ENCODE measurements at regions not wholly inside any gene's neighbourhood (a gene's known extent, or its start where the extent isn't known, plus 50 kb on each side); places are given as distances from the start of the nearest gene placed in this dataset.

DNA sequence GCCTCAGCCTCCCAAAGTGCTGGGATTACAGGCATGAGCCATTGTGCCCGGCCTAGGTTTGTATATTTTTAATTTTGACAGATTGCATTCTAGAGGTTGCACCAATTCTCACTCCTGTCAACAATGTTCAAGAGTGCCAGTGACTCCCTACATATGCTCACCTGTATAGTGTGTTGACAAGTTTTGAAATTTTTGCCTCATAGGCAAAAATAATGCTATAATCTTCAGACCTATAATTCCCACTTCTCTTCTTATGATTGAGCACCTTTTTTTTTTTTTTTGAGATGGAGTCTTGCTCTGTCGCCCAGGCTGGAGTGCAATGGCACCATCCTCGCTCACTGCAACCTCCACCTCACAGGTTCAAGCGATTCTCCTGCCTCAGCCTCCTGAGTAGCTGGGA lies 139.7 kb downstream of the EVX1 start:
- no peak overlapping the region for H3K27ac ChIP-seq (ENCODE audit: low read depth, low read length)
- H3K27me3 ChIP-seq (ENCODE audit: control insufficient read depth in 5 of 5, insufficient read depth in 4 of 5, low read length in 5 of 5) = no peaks in the 10 kb centered on the region
- no peak overlapping the region for H3K4me3 ChIP-seq (ENCODE audit: low read depth in 1 of 5, low read length in 5 of 5)
- H3K36me3 ChIP-seq (ENCODE audit: control insufficient read depth in 5 of 5, insufficient read depth in 5 of 5, low read length in 5 of 5) = no peaks in the 10 kb centered on the region
- no peak overlapping the region for H3K9ac ChIP-seq (ENCODE audit: low read length in 5 of 5)
- no peaks in the 10 kb centered on the region for H3K4me1 ChIP-seq (ENCODE audit: control insufficient read depth in 5 of 5, insufficient read depth in 5 of 5, low read length in 5 of 5)
- H3K9me3 ChIP-seq (ENCODE audit: control insufficient read depth in 5 of 5, low read length in 5 of 5) = no peaks in the 10 kb centered on the region

DNA sequence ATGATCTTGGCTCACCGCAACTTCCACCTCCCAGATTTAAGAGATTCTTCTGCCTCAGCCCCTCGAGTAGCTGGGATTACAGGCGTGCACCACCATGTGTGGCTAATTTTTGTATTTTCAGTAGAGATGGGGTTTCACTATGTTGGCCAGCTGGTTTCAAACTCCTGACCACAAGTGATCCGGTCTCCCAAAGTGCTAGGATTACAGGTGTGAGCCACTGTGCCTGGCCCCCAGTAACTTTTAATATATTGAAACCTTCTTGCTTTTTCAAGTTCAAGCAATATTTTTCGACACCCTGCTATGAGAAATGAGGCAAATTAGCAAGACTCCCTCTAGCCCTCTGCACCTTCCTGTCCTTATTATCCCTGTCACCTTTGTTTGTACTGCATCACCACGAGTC lies 144.0 kb downstream of the EVX1 start:
- Histone ChIP-seq H3K27ac (ENCODE audit: low read depth, low read length) (no peak overlapping the region), H3K36me3 (ENCODE audit: control insufficient read depth in 5 of 5, insufficient read depth in 5 of 5, low read length in 5 of 5) (no peaks in the 10 kb centered on the region), H3K9ac (ENCODE audit: low read length in 5 of 5) (no peak overlapping the region), H3K4me3 (ENCODE audit: low read depth in 1 of 5, low read length in 5 of 5) (no peak overlapping the region), H3K9me3 (ENCODE audit: control insufficient read depth in 5 of 5, low read length in 5 of 5) (no peaks in the 10 kb centered on the region), H3K4me1 (ENCODE audit: control insufficient read depth in 5 of 5, insufficient read depth in 5 of 5, low read length in 5 of 5) (peaks cover 3 to 13% (median 6%) of the 10 kb centered on the region in 5 donors), H3K27me3 (ENCODE audit: control insufficient read depth in 5 of 5, insufficient read depth in 4 of 5, low read length in 5 of 5) (no peaks in the 10 kb centered on the region)

DNA sequence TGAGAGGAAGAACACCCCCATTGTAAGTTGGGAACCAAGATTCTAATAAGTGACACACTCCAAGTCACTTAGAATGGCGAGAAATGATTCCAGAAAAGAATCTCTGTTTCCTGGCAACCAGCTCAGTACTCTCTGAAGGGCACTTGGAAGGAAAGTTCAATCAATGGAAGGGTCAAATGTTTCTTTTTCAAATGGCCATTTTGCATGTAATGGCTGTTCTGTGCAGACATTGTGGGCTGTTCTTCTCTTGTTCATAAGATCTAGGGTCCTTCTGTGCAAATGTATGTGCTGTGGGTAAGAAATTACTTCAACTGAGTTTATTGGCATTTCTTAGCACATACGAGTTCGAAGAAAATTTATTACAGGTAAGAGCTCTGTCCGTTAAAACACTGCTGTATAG lies 145.3 kb downstream of the EVX1 start:
- no peaks in the 10 kb centered on the region for H3K36me3 ChIP-seq (ENCODE audit: control insufficient read depth in 5 of 5, insufficient read depth in 5 of 5, low read length in 5 of 5)
- H3K4me1 ChIP-seq (ENCODE audit: control insufficient read depth in 5 of 5, insufficient read depth in 5 of 5, low read length in 5 of 5) = peaks cover 3 to 13% (median 6%) of the 10 kb centered on the region in 5 donors
- H3K9ac ChIP-seq (ENCODE audit: low read length in 5 of 5) = no peak overlapping the region
- H3K27me3 ChIP-seq (ENCODE audit: control insufficient read depth in 5 of 5, insufficient read depth in 4 of 5, low read length in 5 of 5) = no peaks in the 10 kb centered on the region
- H3K9me3 ChIP-seq (ENCODE audit: control insufficient read depth in 5 of 5, low read length in 5 of 5) = no peaks in the 10 kb centered on the region
- no peak overlapping the region for H3K27ac ChIP-seq (ENCODE audit: low read depth, low read length)
- no peak overlapping the region for H3K4me3 ChIP-seq (ENCODE audit: low read depth in 1 of 5, low read length in 5 of 5)

DNA sequence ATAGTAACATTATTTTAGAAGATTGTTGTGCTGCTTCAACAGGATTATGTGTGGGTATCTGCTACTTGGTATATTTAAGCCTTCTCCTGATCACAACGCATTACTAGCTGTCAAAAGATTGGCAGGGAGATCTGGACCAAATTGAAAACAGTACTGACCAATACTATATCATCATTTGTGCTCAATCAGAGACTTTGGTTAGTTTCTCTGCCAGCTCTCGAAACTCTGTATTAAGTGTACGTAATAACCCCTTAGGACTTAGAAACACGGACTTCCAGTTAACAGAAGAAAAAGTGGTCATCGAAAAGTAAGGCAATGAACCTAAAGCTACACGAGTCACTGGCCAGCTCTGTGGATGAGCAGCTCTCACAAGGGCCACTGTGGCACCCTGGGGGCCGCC lies 146.0 kb downstream of the EVX1 start:
- Histone ChIP-seq H3K36me3 (ENCODE audit: control insufficient read depth in 5 of 5, insufficient read depth in 5 of 5, low read length in 5 of 5) (no peaks in the 10 kb centered on the region), H3K4me3 (ENCODE audit: low read depth in 1 of 5, low read length in 5 of 5) (no peak overlapping the region), H3K9ac (ENCODE audit: low read length in 5 of 5) (no peak overlapping the region), H3K9me3 (ENCODE audit: control insufficient read depth in 5 of 5, low read length in 5 of 5) (peaks cover 0 to 4% (median 2%) of the 10 kb centered on the region in 5 donors), H3K27ac (ENCODE audit: low read depth, low read length) (no peak overlapping the region), H3K27me3 (ENCODE audit: control insufficient read depth in 5 of 5, insufficient read depth in 4 of 5, low read length in 5 of 5) (no peaks in the 10 kb centered on the region), H3K4me1 (ENCODE audit: control insufficient read depth in 5 of 5, insufficient read depth in 5 of 5, low read length in 5 of 5) (peaks cover 3 to 13% (median 6%) of the 10 kb centered on the region in 5 donors)

DNA sequence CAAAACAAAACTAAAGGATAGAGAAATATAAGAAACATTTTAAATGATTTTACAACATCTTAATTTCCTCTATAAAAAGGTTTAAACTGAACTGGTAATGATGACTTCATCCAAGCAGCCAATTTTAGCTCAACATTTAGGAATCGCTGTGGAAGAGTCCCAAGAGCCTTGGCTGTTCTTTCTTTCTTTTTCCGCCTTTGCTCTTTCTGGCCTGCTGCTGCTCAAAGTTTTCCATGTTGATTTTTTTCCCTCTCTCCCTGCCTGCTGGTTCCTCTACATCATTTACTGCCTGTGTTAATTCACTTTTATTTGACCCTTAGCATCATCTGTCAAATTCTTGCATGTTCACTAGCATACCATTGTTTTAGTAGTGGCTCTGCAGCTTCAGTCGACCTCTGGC lies 146.9 kb downstream of the EVX1 start:
- H3K36me3 ChIP-seq (ENCODE audit: control insufficient read depth in 5 of 5, insufficient read depth in 5 of 5, low read length in 5 of 5) = no peaks in the 10 kb centered on the region
- no peak overlapping the region for H3K9ac ChIP-seq (ENCODE audit: low read length in 5 of 5)
- no peaks in the 10 kb centered on the region for H3K27me3 ChIP-seq (ENCODE audit: control insufficient read depth in 5 of 5, insufficient read depth in 4 of 5, low read length in 5 of 5)
- H3K27ac ChIP-seq (ENCODE audit: low read depth, low read length) = peak overlapping the region; percentile 63
- H3K4me3 ChIP-seq (ENCODE audit: low read depth in 1 of 5, low read length in 5 of 5) = no peak overlapping the region
- peaks cover 0 to 8% (median 3%) of the 10 kb centered on the region in 5 donors for H3K9me3 ChIP-seq (ENCODE audit: control insufficient read depth in 5 of 5, low read length in 5 of 5)
- peaks cover 3 to 13% (median 6%) of the 10 kb centered on the region in 5 donors for H3K4me1 ChIP-seq (ENCODE audit: control insufficient read depth in 5 of 5, insufficient read depth in 5 of 5, low read length in 5 of 5)

DNA sequence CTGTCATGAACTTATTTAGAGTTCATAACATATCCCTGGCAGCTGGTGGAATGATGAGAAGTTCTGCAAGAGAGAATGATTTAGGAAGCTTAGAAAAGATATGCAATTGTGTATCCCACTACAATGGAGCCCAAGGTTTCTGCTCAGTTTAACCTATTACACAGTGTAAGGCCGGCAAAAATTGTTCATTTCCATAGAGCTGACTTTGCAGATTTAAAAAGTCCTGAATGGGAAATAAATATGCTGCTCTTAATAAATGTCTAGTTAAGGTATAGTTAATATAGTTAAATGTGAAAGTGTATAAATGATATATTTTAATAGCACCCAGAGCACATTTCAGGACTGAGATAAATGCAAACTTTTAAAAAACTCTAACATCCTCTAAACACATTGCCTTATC lies 149.9 kb downstream of the EVX1 start:
- Histone ChIP-seq H3K9ac (ENCODE audit: low read length in 5 of 5) (no peak overlapping the region), H3K36me3 (ENCODE audit: control insufficient read depth in 5 of 5, insufficient read depth in 5 of 5, low read length in 5 of 5) (no peaks in the 10 kb centered on the region), H3K27me3 (ENCODE audit: control insufficient read depth in 5 of 5, insufficient read depth in 4 of 5, low read length in 5 of 5) (no peaks in the 10 kb centered on the region), H3K27ac (ENCODE audit: low read depth, low read length) (no peak overlapping the region), H3K4me1 (ENCODE audit: control insufficient read depth in 5 of 5, insufficient read depth in 5 of 5, low read length in 5 of 5) (peaks cover 3 to 13% (median 6%) of the 10 kb centered on the region in 5 donors), H3K4me3 (ENCODE audit: low read depth in 1 of 5, low read length in 5 of 5) (no peak overlapping the region), H3K9me3 (ENCODE audit: control insufficient read depth in 5 of 5, low read length in 5 of 5) (peaks cover 0 to 8% (median 3%) of the 10 kb centered on the region in 5 donors)

DNA sequence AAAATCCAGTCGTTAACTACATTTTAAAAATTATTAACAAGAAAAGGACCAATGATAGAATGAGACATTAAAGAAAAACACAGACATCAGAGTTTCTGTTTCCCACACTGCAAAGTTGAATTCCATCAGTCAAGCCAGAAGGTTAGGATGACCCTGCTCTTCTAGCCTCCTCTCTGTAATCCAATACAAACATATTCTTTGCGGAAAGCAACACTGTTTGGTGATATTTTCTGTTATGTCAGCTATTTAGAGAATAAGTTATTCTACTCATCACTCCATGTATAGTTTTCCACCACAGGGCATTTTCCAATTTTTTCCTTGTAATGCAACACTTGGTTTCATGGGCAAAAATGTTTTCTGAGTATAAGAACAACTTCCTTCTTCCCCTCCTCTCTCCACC lies 152.3 kb downstream of the EVX1 start:
- Histone ChIP-seq H3K9ac (ENCODE audit: low read length in 5 of 5) (no peak overlapping the region), H3K27ac (ENCODE audit: low read depth, low read length) (no peak overlapping the region), H3K9me3 (ENCODE audit: control insufficient read depth in 5 of 5, low read length in 5 of 5) (peaks cover 0 to 8% (median 3%) of the 10 kb centered on the region in 5 donors), H3K27me3 (ENCODE audit: control insufficient read depth in 5 of 5, insufficient read depth in 4 of 5, low read length in 5 of 5) (no peaks in the 10 kb centered on the region), H3K4me1 (ENCODE audit: control insufficient read depth in 5 of 5, insufficient read depth in 5 of 5, low read length in 5 of 5) (peaks cover 0 to 6% (median 4%) of the 10 kb centered on the region in 5 donors), H3K4me3 (ENCODE audit: low read depth in 1 of 5, low read length in 5 of 5) (no peak overlapping the region), H3K36me3 (ENCODE audit: control insufficient read depth in 5 of 5, insufficient read depth in 5 of 5, low read length in 5 of 5) (no peaks in the 10 kb centered on the region)

DNA sequence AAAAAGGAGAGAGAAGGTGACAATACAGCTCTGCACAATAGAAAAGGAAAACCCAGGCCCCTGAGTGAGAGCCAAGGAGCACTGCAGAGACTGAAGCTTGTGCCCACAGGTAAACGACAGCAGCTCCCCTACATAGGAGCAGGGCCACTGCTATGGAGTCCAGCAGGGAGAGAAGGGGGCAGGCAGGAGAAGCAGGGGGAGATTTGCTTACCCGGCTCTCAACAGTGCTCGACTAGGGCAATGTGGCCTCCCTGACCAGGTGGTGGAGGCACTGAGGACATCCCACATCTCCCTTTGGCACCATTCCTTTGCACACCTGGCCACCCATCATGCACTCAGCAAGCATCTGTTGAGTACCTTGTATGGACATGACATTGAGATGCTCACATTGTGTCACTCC lies 153.0 kb downstream of the EVX1 start:
- no peak overlapping the region for H3K4me3 ChIP-seq (ENCODE audit: low read depth in 1 of 5, low read length in 5 of 5)
- peaks cover 0 to 8% (median 3%) of the 10 kb centered on the region in 5 donors for H3K9me3 ChIP-seq (ENCODE audit: control insufficient read depth in 5 of 5, low read length in 5 of 5)
- H3K36me3 ChIP-seq (ENCODE audit: control insufficient read depth in 5 of 5, insufficient read depth in 5 of 5, low read length in 5 of 5) = no peaks in the 10 kb centered on the region
- no peaks in the 10 kb centered on the region for H3K27me3 ChIP-seq (ENCODE audit: control insufficient read depth in 5 of 5, insufficient read depth in 4 of 5, low read length in 5 of 5)
- H3K27ac ChIP-seq (ENCODE audit: low read depth, low read length) = no peak overlapping the region
- no peak overlapping the region for H3K9ac ChIP-seq (ENCODE audit: low read length in 5 of 5)
- peaks cover 0 to 4% (median 2%) of the 10 kb centered on the region in 5 donors for H3K4me1 ChIP-seq (ENCODE audit: control insufficient read depth in 5 of 5, insufficient read depth in 5 of 5, low read length in 5 of 5)

DNA sequence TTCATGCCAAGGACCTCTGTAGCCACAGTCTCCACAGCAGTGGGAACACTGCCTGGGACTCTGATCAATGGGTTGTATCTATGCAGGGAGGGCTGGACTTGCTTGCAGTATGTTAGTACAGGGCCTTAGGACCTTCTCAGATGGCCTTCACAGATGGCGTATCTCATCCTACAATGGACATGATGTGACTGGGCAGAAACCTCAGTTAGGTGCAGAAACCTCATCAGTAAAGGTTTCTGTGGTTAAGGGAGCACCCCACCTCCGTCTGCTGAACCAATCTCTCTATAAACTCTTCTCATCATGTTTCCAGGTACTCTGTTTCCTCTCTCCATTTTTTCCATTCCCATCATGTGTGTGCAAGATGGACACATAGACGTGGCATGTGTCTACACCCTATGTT lies 154.9 kb downstream of the EVX1 start:
- Histone ChIP-seq H3K9ac (ENCODE audit: low read length in 5 of 5) (no peak overlapping the region), H3K27me3 (ENCODE audit: control insufficient read depth in 5 of 5, insufficient read depth in 4 of 5, low read length in 5 of 5) (no peaks in the 10 kb centered on the region), H3K36me3 (ENCODE audit: control insufficient read depth in 5 of 5, insufficient read depth in 5 of 5, low read length in 5 of 5) (no peaks in the 10 kb centered on the region), H3K4me3 (ENCODE audit: low read depth in 1 of 5, low read length in 5 of 5) (no peak overlapping the region), H3K27ac (ENCODE audit: low read depth, low read length) (no peak overlapping the region), H3K4me1 (ENCODE audit: control insufficient read depth in 5 of 5, insufficient read depth in 5 of 5, low read length in 5 of 5) (peaks cover 0 to 4% (median 2%) of the 10 kb centered on the region in 5 donors), H3K9me3 (ENCODE audit: control insufficient read depth in 5 of 5, low read length in 5 of 5) (peaks cover 0 to 8% (median 3%) of the 10 kb centered on the region in 5 donors)

DNA sequence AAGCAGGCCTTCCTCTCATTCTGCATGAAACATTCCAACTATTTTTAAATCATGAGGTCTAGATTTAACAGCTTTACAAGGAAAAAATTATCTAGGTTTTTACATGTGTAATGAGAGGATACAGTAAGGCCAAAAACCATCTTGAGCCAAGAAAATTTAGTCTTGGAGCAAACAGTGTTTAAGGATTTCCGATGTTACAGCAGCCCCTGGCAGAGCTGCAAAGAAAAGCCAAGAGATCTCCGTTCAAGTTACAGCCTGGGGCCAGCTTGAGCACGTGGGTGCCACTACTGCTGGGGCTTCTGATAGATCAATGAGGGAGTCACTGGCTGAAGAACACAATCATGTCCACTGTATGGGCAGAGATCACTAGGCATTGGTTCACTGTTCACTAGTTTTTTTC lies 156.2 kb downstream of the EVX1 start:
- H3K9ac ChIP-seq (ENCODE audit: low read length in 5 of 5) = no peak overlapping the region
- H3K36me3 ChIP-seq (ENCODE audit: control insufficient read depth in 5 of 5, insufficient read depth in 5 of 5, low read length in 5 of 5) = no peaks in the 10 kb centered on the region
- no peak overlapping the region for H3K4me3 ChIP-seq (ENCODE audit: low read depth in 1 of 5, low read length in 5 of 5)
- no peaks in the 10 kb centered on the region for H3K27me3 ChIP-seq (ENCODE audit: control insufficient read depth in 5 of 5, insufficient read depth in 4 of 5, low read length in 5 of 5)
- H3K9me3 ChIP-seq (ENCODE audit: control insufficient read depth in 5 of 5, low read length in 5 of 5) = peaks cover 0 to 4% (median 0%) of the 10 kb centered on the region in 5 donors
- H3K27ac ChIP-seq (ENCODE audit: low read depth, low read length) = no peak overlapping the region
- H3K4me1 ChIP-seq (ENCODE audit: control insufficient read depth in 5 of 5, insufficient read depth in 5 of 5, low read length in 5 of 5) = peaks cover 0 to 4% (median 2%) of the 10 kb centered on the region in 5 donors
